Brain microvascular endothelial cell (primary cell): ENCODE measurements at regions not wholly inside any gene's neighbourhood (a gene's known extent, or its start where the extent isn't known, plus 50 kb on each side); places are given as distances from the start of the nearest gene placed in this dataset.

ENCODE experiments used
- DNase-seq: peaks from one replicate; pipeline ENCODE4 v3.0.0-alpha.2; 2020
- H3K27ac ChIP-seq: fragments of 250-450 bp; sonication (Bioruptor Pico); 2 replicates; pipeline ENCODE4 v1.5.1; 2020; ENCODE audit warnings: mild to moderate bottlenecking, moderate library complexity
- H3K27me3 ChIP-seq: fragments of 250-450 bp; sonication (Bioruptor Pico); replicated peaks from 2 replicates; pipeline ENCODE4 v1.5.1; 2020; ENCODE audit warnings: mild to moderate bottlenecking
- H3K36me3 ChIP-seq: fragments of 250-450 bp; sonication (Bioruptor Pico); replicated peaks from 2 replicates; pipeline ENCODE4 v1.5.1; 2020; ENCODE audit warnings: mild to moderate bottlenecking
- H3K4me3 ChIP-seq: 2 replicates; pipeline ENCODE4 v1.5.1; 2011; ENCODE audit warnings: low read depth, mild to moderate bottlenecking, control low read depth, low read length, moderate library complexity
- in situ Hi-C: cut with HindIII; loops from 2 replicates; pipeline ENCODE4 v1.10.0; 2017; ENCODE audit warnings: low sequenced_read_pairs, low pct_ligation_motif_present
- TF ChIP-seq, protein P1 (sequence below): IDR thresholded peaks from 2 replicates; pipeline ENCODE4 v1.5.1; 2011; ENCODE audit warnings: low read depth, mild to moderate bottlenecking, moderate library complexity, low read length, control low read depth, inconsistent platforms; ENCODE audit errors: missing control alignments

DNA sequence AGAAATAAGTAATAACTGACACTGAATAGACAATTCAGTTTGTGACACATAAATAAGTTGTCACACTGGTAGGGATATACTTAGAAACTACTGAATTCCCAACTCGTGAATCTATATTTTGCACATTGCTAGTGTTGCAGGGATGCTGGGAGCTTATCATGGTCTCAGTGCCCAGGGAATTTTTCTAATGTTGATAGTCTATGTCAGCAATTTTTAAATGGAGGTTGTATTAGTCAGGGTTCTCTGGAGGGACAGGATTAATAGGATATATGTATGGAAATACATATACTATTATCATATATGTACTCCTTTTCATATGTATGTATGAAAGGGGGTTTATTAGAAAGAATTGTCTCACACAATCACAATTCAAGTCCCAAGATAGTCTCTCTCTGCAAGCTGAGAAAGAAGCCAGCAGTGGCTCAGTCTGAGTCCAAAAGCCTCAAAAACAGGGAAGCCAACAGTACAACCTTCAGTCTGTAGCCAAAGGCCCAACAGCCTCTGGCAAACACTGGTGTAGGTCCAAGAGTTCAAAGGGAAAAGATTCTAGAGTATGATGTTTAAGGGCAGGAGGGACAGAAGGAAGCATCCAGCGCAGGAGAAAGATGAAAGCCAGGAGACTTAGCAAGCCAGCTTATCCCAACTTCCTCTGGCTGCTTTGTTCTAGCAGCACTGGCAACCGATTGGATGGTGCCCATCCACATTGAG is 980.9 kb upstream of the GJE1 start:
- no peaks in the 10 kb centered on the region for H3K27me3 ChIP-seq
- no peak overlapping the region for H3K4me3 ChIP-seq
- in situ Hi-C loops, result no loop called here
- H3K36me3 ChIP-seq, result no peaks in the 10 kb centered on the region
- H3K27ac ChIP-seq, result no peak overlapping the region
- DNase-seq, result no peak
- TF ChIP-seq, protein P1, sequence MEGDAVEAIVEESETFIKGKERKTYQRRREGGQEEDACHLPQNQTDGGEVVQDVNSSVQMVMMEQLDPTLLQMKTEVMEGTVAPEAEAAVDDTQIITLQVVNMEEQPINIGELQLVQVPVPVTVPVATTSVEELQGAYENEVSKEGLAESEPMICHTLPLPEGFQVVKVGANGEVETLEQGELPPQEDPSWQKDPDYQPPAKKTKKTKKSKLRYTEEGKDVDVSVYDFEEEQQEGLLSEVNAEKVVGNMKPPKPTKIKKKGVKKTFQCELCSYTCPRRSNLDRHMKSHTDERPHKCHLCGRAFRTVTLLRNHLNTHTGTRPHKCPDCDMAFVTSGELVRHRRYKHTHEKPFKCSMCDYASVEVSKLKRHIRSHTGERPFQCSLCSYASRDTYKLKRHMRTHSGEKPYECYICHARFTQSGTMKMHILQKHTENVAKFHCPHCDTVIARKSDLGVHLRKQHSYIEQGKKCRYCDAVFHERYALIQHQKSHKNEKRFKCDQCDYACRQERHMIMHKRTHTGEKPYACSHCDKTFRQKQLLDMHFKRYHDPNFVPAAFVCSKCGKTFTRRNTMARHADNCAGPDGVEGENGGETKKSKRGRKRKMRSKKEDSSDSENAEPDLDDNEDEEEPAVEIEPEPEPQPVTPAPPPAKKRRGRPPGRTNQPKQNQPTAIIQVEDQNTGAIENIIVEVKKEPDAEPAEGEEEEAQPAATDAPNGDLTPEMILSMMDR, result no peak

DNA sequence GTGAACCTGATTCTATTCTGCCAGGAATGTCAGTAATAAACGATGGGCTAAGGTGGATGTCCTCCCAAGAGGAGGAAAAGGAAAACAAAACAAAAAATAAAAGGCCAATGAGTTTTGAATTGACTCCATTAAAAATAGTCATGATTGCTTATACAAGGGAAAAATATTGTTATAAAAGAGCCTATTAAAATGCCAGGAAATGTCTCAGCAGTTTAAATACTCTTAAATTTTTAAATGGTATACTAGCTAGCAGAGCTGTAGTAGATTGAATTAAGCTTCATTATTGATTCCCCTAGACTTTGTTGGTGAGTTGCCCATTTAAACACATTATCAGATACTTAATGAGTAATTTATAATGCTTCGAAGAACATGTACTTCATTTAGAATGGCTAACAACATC is 990.9 kb upstream of the GJE1 start:
- DNase-seq, result no peak
- TF ChIP-seq, protein P1, result no peak
- Histone ChIP-seq H3K4me3 (no peak overlapping the region), H3K27ac (no peak overlapping the region), H3K27me3 (no peaks in the 10 kb centered on the region), H3K36me3 (no peaks in the 10 kb centered on the region)
- in situ Hi-C loops, result no loop called here

DNA sequence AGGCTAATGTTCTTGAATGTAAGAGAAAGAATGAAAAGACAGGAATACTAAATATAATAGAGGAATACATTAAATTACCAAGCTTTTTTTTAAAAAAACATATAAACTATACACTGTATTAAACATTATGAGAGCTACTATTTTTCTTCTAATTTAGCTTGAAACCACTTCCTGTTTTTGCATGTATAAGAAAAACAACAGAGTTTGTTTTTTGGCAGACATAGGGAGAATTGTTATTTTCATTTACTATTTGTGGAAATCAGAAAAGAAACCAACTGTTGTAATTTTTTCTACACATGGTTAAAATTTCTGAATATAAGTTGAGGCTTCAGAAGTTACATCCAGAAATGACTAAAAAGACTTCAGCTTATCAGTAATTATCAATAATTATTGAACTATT is 991.8 kb upstream of the GJE1 start:
- no peak overlapping the region for H3K4me3 ChIP-seq
- TF ChIP-seq, protein P1, result no peak
- in situ Hi-C loops, result no loop called here
- no peaks in the 10 kb centered on the region for H3K27me3 ChIP-seq
- H3K27ac ChIP-seq, result no peak overlapping the region
- H3K36me3 ChIP-seq, result no peaks in the 10 kb centered on the region
- no peak for DNase-seq

DNA sequence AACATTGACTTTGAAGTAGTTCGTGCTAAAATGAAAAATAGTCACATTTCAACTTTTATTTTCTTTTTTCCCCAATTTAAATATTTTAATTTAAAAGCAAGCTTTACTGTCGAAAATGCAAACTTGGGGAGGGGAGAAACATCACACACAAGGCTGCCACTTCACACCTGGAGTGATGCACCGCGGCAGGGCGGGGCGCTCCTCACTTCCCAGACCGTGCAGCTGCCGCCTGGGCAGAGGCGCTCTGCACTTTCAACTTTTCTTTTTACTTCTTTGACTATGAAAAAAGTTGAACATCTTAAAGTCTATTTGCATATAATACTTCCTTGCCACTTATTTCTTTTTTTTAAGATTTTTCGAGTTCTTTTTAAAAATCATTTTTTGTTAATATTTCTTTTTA is 993.3 kb upstream of the GJE1 start:
- no peak overlapping the region for H3K27ac ChIP-seq
- TF ChIP-seq, protein P1, result no peak
- DNase-seq, result no peak
- H3K36me3 ChIP-seq, result no peaks in the 10 kb centered on the region
- H3K4me3 ChIP-seq, result no peak overlapping the region
- H3K27me3 ChIP-seq, result no peaks in the 10 kb centered on the region
- in situ Hi-C loops, result no loop called here

- no peaks in the 10 kb centered on the region for H3K27me3 ChIP-seq
- in situ Hi-C loops, result no loop called here
- no peak overlapping the region for H3K4me3 ChIP-seq
- TF ChIP-seq, protein P1, result no peak
- DNase-seq, result no peak
- no peaks in the 10 kb centered on the region for H3K36me3 ChIP-seq
- no peak overlapping the region for H3K27ac ChIP-seq
Measured at GRCh38 chr6:141134723-141135122, 998.0 kb upstream of the GJE1 start.

DNA sequence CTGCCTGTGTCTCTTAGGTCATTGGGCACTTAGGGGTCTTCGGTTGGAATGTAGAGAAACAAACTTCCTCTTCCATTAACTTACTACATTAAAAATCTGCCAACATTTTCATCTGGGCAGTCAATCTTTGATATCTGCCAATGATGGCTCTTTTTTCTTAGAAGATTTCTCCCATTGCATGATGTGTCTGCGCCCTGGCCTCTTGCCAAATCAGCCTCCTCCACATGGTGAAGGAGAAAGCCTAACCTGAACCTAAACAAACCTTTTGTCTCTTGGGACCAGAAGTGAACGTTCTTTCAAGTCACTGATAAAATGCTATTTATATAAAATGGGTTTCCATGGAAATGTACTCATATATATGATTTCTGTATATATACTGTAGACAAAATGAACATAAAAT is 998.9 kb upstream of the GJE1 start:
- in situ Hi-C loops, result no loop called here
- TF ChIP-seq, protein P1, result no peak
- H3K36me3 ChIP-seq, result no peaks in the 10 kb centered on the region
- DNase-seq, result no peak
- no peaks in the 10 kb centered on the region for H3K27me3 ChIP-seq
- H3K27ac ChIP-seq, result no peak overlapping the region
- no peak overlapping the region for H3K4me3 ChIP-seq
